ENCODE measurements at regions not wholly inside any gene's neighbourhood (a gene's known extent, or its start where the extent isn't known, plus 50 kb on each side); places are given as distances from the start of the nearest gene placed in this dataset.

DNA sequence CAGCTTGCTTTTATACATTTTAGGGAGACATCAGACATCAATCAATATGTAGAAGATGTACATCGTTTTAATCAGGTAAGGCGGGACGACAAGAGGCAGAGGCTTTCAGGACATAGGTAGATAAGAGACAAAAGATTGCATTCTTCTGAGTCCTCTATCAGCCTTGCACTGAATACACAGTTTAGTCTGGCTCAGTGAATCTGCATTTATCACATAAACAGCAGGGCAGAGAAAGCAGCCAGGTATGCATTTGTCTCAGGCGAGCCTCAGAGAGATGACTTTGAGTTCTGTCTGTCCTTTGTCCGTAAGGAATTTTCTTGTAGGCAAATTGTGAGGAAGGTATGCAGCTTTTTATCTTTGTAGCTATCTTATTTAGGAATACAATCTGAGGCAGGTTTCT lies 202.8 kb upstream of the TAS2R1 start:
- H3K4me3 ChIP-seq: no peak overlapping the region
- H3K4me1 ChIP-seq (ENCODE audit: insufficient read depth): no peaks in the 10 kb centered on the region
- H3K36me3 ChIP-seq (replicated peaks; ENCODE audit: insufficient read depth, low read depth): no peaks in the 10 kb centered on the region
- H3K9me2 ChIP-seq (replicated peaks; ENCODE audit: insufficient read depth): no peaks in the 10 kb centered on the region
- DNase-seq (ENCODE audit: low spot score): no peak
- WGBS (ENCODE audit: low lambda C conversion rate, missing lambda C conversion rate): 33% methylated on average over 5 of the region's 5 CpGs
- H3K79me2 ChIP-seq: no peaks in the 10 kb centered on the region
- no peak overlapping the region for H3K4me2 ChIP-seq
- H2AFZ ChIP-seq: no peak overlapping the region
- no peaks in the 10 kb centered on the region for H3K9me3 ChIP-seq (ENCODE audit: low read depth)
- TF ChIP-seq, protein P1, sequence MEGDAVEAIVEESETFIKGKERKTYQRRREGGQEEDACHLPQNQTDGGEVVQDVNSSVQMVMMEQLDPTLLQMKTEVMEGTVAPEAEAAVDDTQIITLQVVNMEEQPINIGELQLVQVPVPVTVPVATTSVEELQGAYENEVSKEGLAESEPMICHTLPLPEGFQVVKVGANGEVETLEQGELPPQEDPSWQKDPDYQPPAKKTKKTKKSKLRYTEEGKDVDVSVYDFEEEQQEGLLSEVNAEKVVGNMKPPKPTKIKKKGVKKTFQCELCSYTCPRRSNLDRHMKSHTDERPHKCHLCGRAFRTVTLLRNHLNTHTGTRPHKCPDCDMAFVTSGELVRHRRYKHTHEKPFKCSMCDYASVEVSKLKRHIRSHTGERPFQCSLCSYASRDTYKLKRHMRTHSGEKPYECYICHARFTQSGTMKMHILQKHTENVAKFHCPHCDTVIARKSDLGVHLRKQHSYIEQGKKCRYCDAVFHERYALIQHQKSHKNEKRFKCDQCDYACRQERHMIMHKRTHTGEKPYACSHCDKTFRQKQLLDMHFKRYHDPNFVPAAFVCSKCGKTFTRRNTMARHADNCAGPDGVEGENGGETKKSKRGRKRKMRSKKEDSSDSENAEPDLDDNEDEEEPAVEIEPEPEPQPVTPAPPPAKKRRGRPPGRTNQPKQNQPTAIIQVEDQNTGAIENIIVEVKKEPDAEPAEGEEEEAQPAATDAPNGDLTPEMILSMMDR (IDR thresholded peaks at IDR 0.05; ENCODE audit: poor library complexity): no peak
- TF ChIP-seq EZH2phosphoT487 (IDR thresholded peaks at IDR 0.05; ENCODE audit: low read depth, severe bottlenecking, unreplicated experiment): no peak
- TF ChIP-seq EZH2 (IDR thresholded peaks at IDR 0.05; ENCODE audit: borderline replicate concordance): no peak
- H4K20me1 ChIP-seq (ENCODE audit: insufficient read depth, poor library complexity, severe bottlenecking): no peaks in the 10 kb centered on the region
- no peak overlapping the region for H3K27ac ChIP-seq
- H3K27me3 ChIP-seq: peaks cover 5% of the 10 kb centered on the region

DNA sequence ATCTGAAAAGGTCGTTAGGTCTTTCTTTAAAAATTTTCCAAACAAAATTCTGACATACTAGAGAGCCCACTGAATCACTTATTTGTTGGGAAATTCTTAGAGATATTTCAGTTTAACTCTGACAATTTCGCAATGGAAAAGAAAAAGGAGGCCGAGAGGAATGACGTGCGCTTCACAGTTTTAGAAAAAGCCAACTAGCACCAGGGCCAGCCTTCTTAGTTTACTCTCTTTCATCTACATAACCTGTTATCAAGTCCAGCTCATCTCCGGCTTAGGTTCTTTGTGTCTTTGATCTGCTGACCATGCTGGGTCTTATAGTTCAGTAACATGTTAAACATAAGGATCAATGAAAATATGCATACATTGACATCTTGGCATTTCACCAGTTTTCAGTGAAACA lies 201.7 kb upstream of the TAS2R1 start:
- Histone ChIP-seq H3K4me3 (no peak overlapping the region), H3K27ac (no peak overlapping the region), H2AFZ (no peak overlapping the region), H3K36me3 (replicated peaks; ENCODE audit: insufficient read depth, low read depth) (no peaks in the 10 kb centered on the region), H3K79me2 (no peaks in the 10 kb centered on the region), H3K27me3 (peaks cover 5% of the 10 kb centered on the region), H4K20me1 (ENCODE audit: insufficient read depth, poor library complexity, severe bottlenecking) (no peaks in the 10 kb centered on the region), H3K4me1 (ENCODE audit: insufficient read depth) (no peaks in the 10 kb centered on the region), H3K9me2 (replicated peaks; ENCODE audit: insufficient read depth) (no peaks in the 10 kb centered on the region), H3K9me3 (ENCODE audit: low read depth) (no peaks in the 10 kb centered on the region), H3K4me2 (no peak overlapping the region)
- 56% methylated on average over 6 of the region's 6 CpGs for WGBS (ENCODE audit: low lambda C conversion rate, missing lambda C conversion rate)
- TF ChIP-seq EZH2phosphoT487 (IDR thresholded peaks at IDR 0.05; ENCODE audit: low read depth, severe bottlenecking, unreplicated experiment) (no peak), EZH2 (IDR thresholded peaks at IDR 0.05; ENCODE audit: borderline replicate concordance) (no peak)
- TF ChIP-seq, protein P1 (IDR thresholded peaks at IDR 0.05; ENCODE audit: poor library complexity): no peak
- peak; percentile 21 for DNase-seq (ENCODE audit: low spot score)

DNA sequence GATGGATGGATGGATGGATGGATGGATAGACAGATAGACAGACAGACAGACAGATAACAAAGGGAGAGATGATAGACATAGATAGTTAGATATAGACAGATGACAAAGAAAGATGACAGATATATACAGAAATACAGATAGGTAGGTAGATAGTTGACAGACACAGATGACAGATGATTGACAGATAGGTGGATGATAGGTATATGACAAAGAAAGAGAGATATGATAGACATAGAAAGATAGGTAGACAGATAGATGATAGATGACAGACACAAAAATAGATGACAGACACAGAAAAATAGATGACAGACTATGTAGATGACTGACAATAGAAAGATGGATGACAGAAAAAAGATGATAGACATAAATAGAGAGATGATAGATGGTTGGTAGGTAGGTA lies 200.0 kb upstream of the TAS2R1 start:
- Histone ChIP-seq H3K4me1 (ENCODE audit: insufficient read depth) (no peaks in the 10 kb centered on the region), H3K4me2 (no peak overlapping the region), H3K27ac (no peak overlapping the region), H2AFZ (no peak overlapping the region), H3K79me2 (no peaks in the 10 kb centered on the region), H3K9me3 (ENCODE audit: low read depth) (no peaks in the 10 kb centered on the region), H3K36me3 (replicated peaks; ENCODE audit: insufficient read depth, low read depth) (no peaks in the 10 kb centered on the region), H3K4me3 (no peak overlapping the region), H3K9me2 (replicated peaks; ENCODE audit: insufficient read depth) (no peaks in the 10 kb centered on the region), H4K20me1 (ENCODE audit: insufficient read depth, poor library complexity, severe bottlenecking) (no peaks in the 10 kb centered on the region), H3K27me3 (peaks cover 5% of the 10 kb centered on the region)
- no peak for DNase-seq (ENCODE audit: low spot score)
- TF ChIP-seq, protein P1 (IDR thresholded peaks at IDR 0.05; ENCODE audit: poor library complexity): no peak
- TF ChIP-seq EZH2 (IDR thresholded peaks at IDR 0.05; ENCODE audit: borderline replicate concordance) (no peak), EZH2phosphoT487 (IDR thresholded peaks at IDR 0.05; ENCODE audit: low read depth, severe bottlenecking, unreplicated experiment) (no peak)

DNA sequence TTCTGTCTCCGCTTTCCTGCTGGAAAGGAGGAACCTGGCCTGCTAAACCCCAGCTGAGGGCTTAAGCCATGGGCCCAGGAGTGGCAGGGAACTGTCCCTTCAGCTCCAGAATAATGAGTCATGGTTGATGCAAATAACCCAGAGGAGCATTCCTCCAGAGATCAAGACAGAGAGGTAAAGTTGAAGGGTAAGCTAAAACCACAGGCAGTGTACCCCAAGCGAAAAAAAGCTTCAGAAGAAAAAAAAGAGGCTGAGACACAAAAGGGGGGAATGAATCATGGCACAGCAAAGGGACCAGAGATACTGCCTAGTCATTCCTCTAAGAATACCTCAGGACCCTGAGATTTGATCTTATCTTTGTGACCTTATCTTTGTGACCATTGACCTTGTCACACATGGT lies 199.5 kb upstream of the TAS2R1 start:
- Histone ChIP-seq H4K20me1 (ENCODE audit: insufficient read depth, poor library complexity, severe bottlenecking) (no peaks in the 10 kb centered on the region), H3K27me3 (peaks cover 5% of the 10 kb centered on the region), H3K4me2 (no peak overlapping the region), H3K27ac (no peak overlapping the region), H3K79me2 (no peaks in the 10 kb centered on the region), H3K9me2 (replicated peaks; ENCODE audit: insufficient read depth) (no peaks in the 10 kb centered on the region), H3K36me3 (replicated peaks; ENCODE audit: insufficient read depth, low read depth) (no peaks in the 10 kb centered on the region), H3K4me1 (ENCODE audit: insufficient read depth) (no peaks in the 10 kb centered on the region), H3K9me3 (ENCODE audit: low read depth) (no peaks in the 10 kb centered on the region), H2AFZ (no peak overlapping the region), H3K4me3 (no peak overlapping the region)
- WGBS (ENCODE audit: low lambda C conversion rate, missing lambda C conversion rate): 82% methylated on average over 2 of the region's 2 CpGs
- DNase-seq (ENCODE audit: low spot score): no peak
- no peak for TF ChIP-seq EZH2 (IDR thresholded peaks at IDR 0.05; ENCODE audit: borderline replicate concordance)
- TF ChIP-seq, protein P1 (IDR thresholded peaks at IDR 0.05; ENCODE audit: poor library complexity): no peak
- no peak for TF ChIP-seq EZH2phosphoT487 (IDR thresholded peaks at IDR 0.05; ENCODE audit: low read depth, severe bottlenecking, unreplicated experiment)

All from hepatocyte (in vitro differentiated cells).